MCF 10A (cell line): ENCODE measurements at regions not wholly inside any gene's neighbourhood (a gene's known extent, or its start where the extent isn't known, plus 50 kb on each side); places are given as distances from the start of the nearest gene placed in this dataset.

Experiments
- BruUV-seq: library from RNA; stranded (reverse); fragments of 400-500 nt; replicated peaks from 2 replicates; lab custom pipeline; 2021; lab: Mats Ljungman, UMichigan
- CTCF ChIA-PET: fragments of 300-600 bp; sonication (Branson Sonifier 250); formaldehyde crosslinking; extraction: SDS; loops from one replicate; lab custom pipeline; 2021; ENCODE audit warnings: antibody characterized with exemption, inconsistent platforms; lab: Yijun Ruan, JAX
- POLR2A ChIA-PET: fragments of 300-600, 350-650 bp; sonication (Branson Sonifier 250); formaldehyde crosslinking; extraction: SDS; loops from one replicate; lab custom pipeline; 2020; ENCODE audit warnings: antibody characterized with exemption, inconsistent platforms; lab: Yijun Ruan, JAX
- DNase-seq: peaks from one replicate; pipeline ENCODE4 v3.0.0-alpha.2; 2018; ENCODE audit not compliant: unreplicated experiment
- H3K27ac Mint-ChIP-seq: one replicate; pipeline ENCODE4 v1.8.0; 2022; ENCODE audit warnings: mild to moderate bottlenecking, low read depth, mixed read lengths; ENCODE audit not compliant: unreplicated experiment
- H3K27me3 Mint-ChIP-seq: one replicate; pipeline ENCODE4 v1.8.0; 2022; ENCODE audit warnings: mixed read lengths; ENCODE audit not compliant: insufficient read depth, unreplicated experiment
- H3K36me3 Mint-ChIP-seq: one replicate; pipeline ENCODE4 v1.8.0; 2022; ENCODE audit warnings: mild to moderate bottlenecking, moderate library complexity, mixed read lengths; ENCODE audit not compliant: insufficient read depth, unreplicated experiment
- H3K4me1 Mint-ChIP-seq: one replicate; pipeline ENCODE4 v1.8.0; 2022; ENCODE audit warnings: mixed read lengths; ENCODE audit not compliant: insufficient read depth, unreplicated experiment
- H3K4me3 Mint-ChIP-seq: one replicate; pipeline ENCODE4 v1.8.0; 2022; ENCODE audit warnings: mild to moderate bottlenecking, moderate library complexity, mixed read lengths; ENCODE audit not compliant: unreplicated experiment
- H3K9me3 Mint-ChIP-seq: one replicate; pipeline ENCODE4 v1.8.0; 2022; ENCODE audit warnings: mixed read lengths; ENCODE audit not compliant: unreplicated experiment
- CTCF ChIP-seq: fragments of 200-600 bp; IDR thresholded peaks from one replicate; pipeline ENCODE4 v1.8.0; 2022; ENCODE audit warnings: antibody characterized with exemption, mild to moderate bottlenecking; ENCODE audit not compliant: unreplicated experiment
- intact Hi-C: fragments of 100-400 bp; cut with micrococcal nuclease; formaldehyde crosslinking; loops from 2 replicates; pipeline ENCODE4 v1.14.1; 2022

- Mint-ChIP-seq H3K4me1 (peaks cover 6% of the 10 kb centered on the region), H3K4me3 (no peak overlapping the region), H3K9me3 (no peaks in the 10 kb centered on the region), H3K27ac (no peak overlapping the region), H3K36me3 (no peaks in the 10 kb centered on the region), H3K27me3 (no peaks in the 10 kb centered on the region)
- intact Hi-C loops, result no loop called here
- no TSS peak for BruUV-seq
- no peak for TF ChIP-seq CTCF
- no peak for DNase-seq
- ChIA-PET CTCF (no interaction called here), POLR2A (no interaction called here)
These were observed 149.1 kb upstream of the TENT5A start for GRCh38 chr6:81901551-81901966.

- no peaks in the 10 kb centered on the region for H3K36me3 Mint-ChIP-seq
- POLR2A ChIA-PET, result no interaction called here
These were observed 148.1 kb upstream of the TENT5A start for GRCh38 chr6:81900616-81901015.

GRCh38 chr6:81897793-81898192, 145.3 kb upstream of the TENT5A start:
- H3K4me3 Mint-ChIP-seq, result no peak overlapping the region
- no peak for TF ChIP-seq CTCF
- H3K4me1 Mint-ChIP-seq, result no peaks in the 10 kb centered on the region
- ChIA-PET POLR2A (no interaction called here), CTCF (interaction anchor here (0.6 to 0.7 kb wide), 3 partner anchors 109 to 1295 kb away, joined by 3 read pairs; no protein-coding TSS in a partner anchor)
- no peak for DNase-seq
- H3K27ac Mint-ChIP-seq, result no peak overlapping the region
- intact Hi-C loops, result no loop called here
- no peaks in the 10 kb centered on the region for H3K36me3 Mint-ChIP-seq
- no TSS peak for BruUV-seq
- H3K27me3 Mint-ChIP-seq, result no peaks in the 10 kb centered on the region
- no peaks in the 10 kb centered on the region for H3K9me3 Mint-ChIP-seq

More at GRCh38 chr6:81900616-81901015, 148.1 kb upstream of the TENT5A start:
- BruUV-seq, result no TSS peak
- H3K9me3 Mint-ChIP-seq, result no peaks in the 10 kb centered on the region
- intact Hi-C loops, result no loop called here
- TF ChIP-seq CTCF, result no peak
- no peak overlapping the region for H3K4me3 Mint-ChIP-seq
- DNase-seq, result no peak
- no peaks in the 10 kb centered on the region for H3K27me3 Mint-ChIP-seq
- no peak overlapping the region for H3K27ac Mint-ChIP-seq
- CTCF ChIA-PET, result interaction anchor here (0.5 to 0.7 kb wide), 2 partner anchors 141 to 147 kb away, joined by 3 to 4 read pairs; no protein-coding TSS in a partner anchor
- H3K4me1 Mint-ChIP-seq, result peaks cover under 1% of the 10 kb centered on the region

- Mint-ChIP-seq H3K4me3 (no peak overlapping the region), H3K4me1 (no peaks in the 10 kb centered on the region), H3K27ac (no peak overlapping the region), H3K27me3 (no peaks in the 10 kb centered on the region), H3K9me3 (no peaks in the 10 kb centered on the region), H3K36me3 (no peaks in the 10 kb centered on the region)
- no peak for DNase-seq
- POLR2A ChIA-PET, result no interaction called here
- intact Hi-C loops, result no loop called here
- CTCF ChIA-PET, result interaction anchor here (0.7 kb wide), 1 partner anchor 123 kb away, joined by 3 read pairs; no protein-coding TSS in a partner anchor
- TF ChIP-seq CTCF, result no peak
- no TSS peak for BruUV-seq
These were observed 144.3 kb upstream of the TENT5A start for GRCh38 chr6:81896525-81897503.
